SJSA1 (cell line): ENCODE measurements at regions not wholly inside any gene's neighbourhood (a gene's known extent, or its start where the extent isn't known, plus 50 kb on each side); places are given as distances from the start of the nearest gene placed in this dataset.
A peak's percentile ranks its signal among the peaks of the same experiment; 100 is the strongest.

Experiments used
- DNase-seq, 2 experiments: peaks; one replicate each; pipeline ENCODE4 v3.0.0-alpha.2; 2015 to 2020; ENCODE audit warnings: low spot score in 2 of 2, low read depth in 1 of 2
- H3K27ac ChIP-seq: fragments of 250-450 bp; sonication (Bioruptor Pico); 2 replicates; pipeline ENCODE4 v1.5.1; 2020; ENCODE audit warnings: mild to moderate bottlenecking, moderate library complexity
- H3K27me3 ChIP-seq: fragments of 250-450 bp; sonication (Bioruptor Pico); replicated peaks from 2 replicates; pipeline ENCODE4 v1.5.1; 2020; ENCODE audit warnings: mild to moderate bottlenecking, moderate library complexity
- H3K36me3 ChIP-seq: fragments of 250-450 bp; sonication (Bioruptor Pico); 2 replicates; pipeline ENCODE4 v1.5.1; 2020; ENCODE audit warnings: mild to moderate bottlenecking
- H3K4me1 ChIP-seq: fragments of 250-450 bp; sonication (Bioruptor Pico); replicated peaks from 2 replicates; pipeline ENCODE4 v1.6.1; 2021; ENCODE audit warnings: mild to moderate bottlenecking
- H3K4me3 ChIP-seq: fragments of 250-450 bp; sonication (Bioruptor Pico); 2 replicates; pipeline ENCODE4 v1.5.1; 2020; ENCODE audit warnings: mild to moderate bottlenecking
- H3K9me3 ChIP-seq: fragments of 250-450 bp; sonication (Bioruptor Pico); replicated peaks from 2 replicates; pipeline ENCODE4 v1.5.1; 2020; ENCODE audit warnings: mild to moderate bottlenecking

DNA sequence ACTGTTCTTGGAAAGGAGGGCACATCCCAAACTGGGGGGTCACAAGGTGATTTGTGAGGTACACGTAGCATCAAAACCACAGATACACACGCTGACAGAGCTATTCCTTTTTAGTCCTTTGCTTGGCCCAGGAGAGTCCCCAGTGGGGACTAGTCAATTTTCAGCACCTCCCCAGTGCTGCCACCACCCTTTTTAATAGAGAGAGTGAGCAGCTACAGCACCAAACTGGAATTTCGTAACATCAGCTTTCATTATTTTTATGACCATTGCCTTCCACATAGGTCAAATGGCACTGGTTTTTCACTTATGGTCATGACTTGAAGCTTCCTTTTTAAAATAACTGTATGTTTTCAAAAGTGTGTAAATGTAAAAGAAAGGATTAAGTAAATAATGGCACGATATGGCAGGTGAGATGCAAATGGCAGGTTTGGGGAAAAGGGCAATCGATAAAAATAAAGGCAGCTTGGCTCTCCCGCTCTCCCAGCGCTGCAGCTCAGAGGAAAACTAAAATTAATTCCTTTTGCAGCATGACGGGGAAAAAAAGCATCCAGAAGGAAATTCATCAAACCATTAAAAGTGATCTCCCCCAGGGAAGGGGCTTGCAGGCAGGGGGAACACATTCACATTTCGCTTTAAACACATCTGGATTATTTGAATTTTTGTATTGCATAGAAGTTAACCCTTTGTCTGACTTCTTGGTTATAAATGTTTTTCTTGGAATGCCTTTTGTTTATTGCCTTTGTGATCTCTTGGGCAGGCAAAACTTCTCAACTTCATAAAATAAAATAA is 95.2 kb downstream of the ANKRD60 start:
- H3K27me3 ChIP-seq: no peaks in the 10 kb centered on the region
- peak; percentile 10 to 12 for DNase-seq
- H3K36me3 ChIP-seq: no peaks in the 10 kb centered on the region
- H3K27ac ChIP-seq: peak overlapping the region; percentile 92; the same call in 1 of the 2 replicates
- H3K9me3 ChIP-seq: no peaks in the 10 kb centered on the region
- peaks cover 60% of the 10 kb centered on the region for H3K4me1 ChIP-seq
- H3K4me3 ChIP-seq: no peak overlapping the region

- Histone ChIP-seq H3K4me3 (peak overlapping the region; percentile 14), H3K36me3 (no peaks in the 10 kb centered on the region)
- DNase-seq: peak; percentile 86 to 91
Observed at GRCh38 chr20:58131551-58132142, 96.8 kb downstream of the ANKRD60 start.

GRCh38 chr20:58131151-58131550 is 97.3 kb downstream of the ANKRD60 start:
- no peaks in the 10 kb centered on the region for H3K36me3 ChIP-seq
- H3K27me3 ChIP-seq: no peaks in the 10 kb centered on the region
- DNase-seq: peak; percentile 70 to 75
- peak overlapping the region; percentile 14 for H3K4me3 ChIP-seq
- H3K9me3 ChIP-seq: peaks cover 2% of the 10 kb centered on the region; the same call in 1 of the 2 replicates
- H3K4me1 ChIP-seq: peaks cover 64% of the 10 kb centered on the region
- peak overlapping the region; percentile 92 for H3K27ac ChIP-seq

More at GRCh38 chr20:58131551-58132142, 96.8 kb downstream of the ANKRD60 start:
- peak overlapping the region; percentile 92 for H3K27ac ChIP-seq
- peaks cover 69% of the 10 kb centered on the region for H3K4me1 ChIP-seq
- H3K9me3 ChIP-seq: peaks cover 2% of the 10 kb centered on the region; the same call in 1 of the 2 replicates
- no peaks in the 10 kb centered on the region for H3K27me3 ChIP-seq

- Histone ChIP-seq H3K4me3 (no peak overlapping the region), H3K36me3 (no peaks in the 10 kb centered on the region), H3K4me1 (peaks cover 59% of the 10 kb centered on the region), H3K27me3 (no peaks in the 10 kb centered on the region), H3K9me3 (peaks cover 3% of the 10 kb centered on the region; the same call in 1 of the 2 replicates), H3K27ac (peak overlapping the region; percentile 92)
- peak in 1 of 2 experiments; percentile 19 for DNase-seq
Observed at GRCh38 chr20:58130581-58130980, 97.9 kb downstream of the ANKRD60 start.

GRCh38 chr20:58130156-58130555 is 98.3 kb downstream of the ANKRD60 start:
- Histone ChIP-seq H3K27ac (0 out of 2 replicates have a peak overlapping the region, but pooled peaks have one; percentile 92), H3K27me3 (no peaks in the 10 kb centered on the region), H3K4me3 (no peak overlapping the region), H3K36me3 (no peaks in the 10 kb centered on the region), H3K4me1 (peaks cover 54% of the 10 kb centered on the region), H3K9me3 (peaks cover 7% of the 10 kb centered on the region; the same call in 1 of the 2 replicates)
- DNase-seq: no peak

DNA sequence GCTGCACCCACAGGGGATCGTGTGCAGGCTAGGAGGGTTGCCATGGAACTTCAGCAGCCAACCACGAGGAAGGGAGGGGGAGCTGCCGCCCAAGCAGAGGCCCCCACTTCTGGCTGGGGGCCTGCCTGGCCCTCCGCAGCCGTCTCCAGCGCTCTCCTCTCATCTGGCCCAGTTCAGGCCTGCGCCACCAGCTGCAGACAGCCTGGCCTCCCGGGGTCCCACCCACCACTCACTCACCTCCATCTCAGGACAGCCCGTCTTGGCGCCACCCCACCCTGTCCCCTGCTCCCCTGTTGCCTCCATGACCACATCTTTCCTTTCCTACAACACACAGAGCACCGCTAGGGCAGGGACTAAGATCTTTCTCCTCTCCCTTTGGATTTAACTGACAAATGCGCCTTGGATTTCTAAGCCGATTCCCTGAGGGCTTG is 98.7 kb downstream of the ANKRD60 start:
- peak in 1 of 2 experiments; percentile 25 for DNase-seq

GRCh38 chr20:58128635-58129625 is 99.5 kb downstream of the ANKRD60 start:
- no peak overlapping the region for H3K4me3 ChIP-seq
- H3K9me3 ChIP-seq: peaks cover 7% of the 10 kb centered on the region; the same call in 1 of the 2 replicates
- no peaks in the 10 kb centered on the region for H3K36me3 ChIP-seq
- H3K27ac ChIP-seq: no peak overlapping the region
- peaks cover 49% of the 10 kb centered on the region for H3K4me1 ChIP-seq
- H3K27me3 ChIP-seq: no peaks in the 10 kb centered on the region
- peak in 1 of 2 experiments; percentile 30 for DNase-seq

More for the DNA sequence above, 98.7 kb downstream of the ANKRD60 start:
- Histone ChIP-seq H3K27me3 (no peaks in the 10 kb centered on the region), H3K4me3 (no peak overlapping the region), H3K27ac (no peak overlapping the region), H3K9me3 (peaks cover 7% of the 10 kb centered on the region; the same call in 1 of the 2 replicates), H3K36me3 (no peaks in the 10 kb centered on the region), H3K4me1 (peaks cover 50% of the 10 kb centered on the region)

- Histone ChIP-seq H3K4me1 (peaks cover 37% of the 10 kb centered on the region), H3K27me3 (no peaks in the 10 kb centered on the region), H3K36me3 (no peaks in the 10 kb centered on the region), H3K4me3 (no peak overlapping the region), H3K9me3 (peaks cover 7% of the 10 kb centered on the region; the same call in 1 of the 2 replicates), H3K27ac (no peak overlapping the region)
- DNase-seq: peak; percentile 63 to 80
Observed at GRCh38 chr20:58127701-58128111, 100.7 kb downstream of the ANKRD60 start.

DNA sequence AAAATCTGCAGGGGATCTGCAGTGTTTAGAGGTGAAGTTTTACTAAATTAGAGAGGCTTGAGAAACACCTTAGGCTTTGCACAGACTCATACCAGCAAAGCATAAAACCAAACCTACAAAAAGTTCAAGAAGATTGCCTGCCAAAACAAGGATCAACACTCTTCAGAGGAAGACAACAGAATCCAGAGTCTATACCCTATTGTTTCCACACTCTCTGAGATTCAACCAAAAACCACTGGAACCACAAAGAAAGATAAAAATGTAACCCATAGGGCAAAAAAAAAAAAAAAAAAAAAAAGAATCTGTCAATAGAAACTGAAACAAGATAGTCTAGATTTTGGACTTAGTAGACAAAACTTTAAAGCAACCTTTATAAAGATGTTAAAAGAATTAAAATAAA is 102.7 kb downstream of the ANKRD60 start:
- H3K36me3 ChIP-seq: no peaks in the 10 kb centered on the region
- no peak overlapping the region for H3K4me3 ChIP-seq
- H3K27me3 ChIP-seq: no peaks in the 10 kb centered on the region
- DNase-seq: no peak
- H3K27ac ChIP-seq: no peak overlapping the region
- H3K4me1 ChIP-seq: peaks cover 19% of the 10 kb centered on the region
- H3K9me3 ChIP-seq: peaks cover 7% of the 10 kb centered on the region; the same call in 1 of the 2 replicates

GRCh38 chr20:58117944-58118343 is 110.5 kb downstream of the ANKRD60 start:
- Histone ChIP-seq H3K27me3 (no peaks in the 10 kb centered on the region), H3K4me1 (no peaks in the 10 kb centered on the region), H3K36me3 (no peaks in the 10 kb centered on the region), H3K4me3 (no peak overlapping the region), H3K9me3 (no peaks in the 10 kb centered on the region), H3K27ac (no peak overlapping the region)
- no peak for DNase-seq

DNA sequence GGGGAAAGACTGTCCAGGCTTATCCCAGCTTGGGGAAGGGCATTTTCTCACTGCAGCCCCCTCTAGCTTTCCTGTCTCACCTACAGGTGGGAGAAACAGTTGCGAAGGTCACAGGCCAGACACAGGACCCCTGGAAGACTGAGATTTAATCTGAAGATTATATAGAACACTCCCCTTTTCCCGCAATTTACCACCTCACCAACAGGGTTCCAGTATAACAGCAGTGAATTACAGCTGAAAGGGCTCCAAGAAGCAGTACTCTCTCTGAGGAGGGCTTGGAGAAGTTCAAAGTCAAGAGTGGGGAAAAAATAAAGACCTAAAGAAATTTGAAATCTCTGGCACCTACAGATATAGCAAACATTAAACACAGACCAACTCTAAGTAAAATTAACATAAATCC is 111.9 kb downstream of the ANKRD60 start:
- H3K4me3 ChIP-seq: no peak overlapping the region
- H3K27ac ChIP-seq: no peak overlapping the region
- no peaks in the 10 kb centered on the region for H3K9me3 ChIP-seq
- H3K27me3 ChIP-seq: no peaks in the 10 kb centered on the region
- DNase-seq: peak in 1 of 2 experiments; percentile 17
- no peaks in the 10 kb centered on the region for H3K36me3 ChIP-seq
- H3K4me1 ChIP-seq: peaks cover 8% of the 10 kb centered on the region; the same call in 1 of the 2 replicates

DNA sequence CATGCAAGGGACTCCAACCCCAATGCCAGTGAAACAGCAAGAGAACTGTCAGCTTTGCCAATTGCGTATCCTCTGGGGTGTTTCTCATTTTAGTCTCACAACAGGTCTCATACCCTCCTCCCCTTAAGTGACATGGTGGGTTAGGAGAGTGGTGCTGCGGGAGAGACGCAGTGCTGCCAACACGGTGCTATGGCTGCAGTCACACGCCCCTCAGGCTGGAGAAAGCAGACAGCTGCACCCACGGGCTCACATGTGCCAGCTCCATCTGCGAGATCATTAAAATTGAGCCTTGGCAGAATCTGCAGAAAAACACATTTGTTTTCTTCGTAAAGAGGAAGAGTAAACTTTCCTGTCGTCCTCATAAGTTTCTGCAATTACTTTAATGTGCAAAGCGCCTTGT is 114.7 kb downstream of the ANKRD60 start:
- no peak for DNase-seq

More for the DNA sequence above, 114.7 kb downstream of the ANKRD60 start:
- Histone ChIP-seq H3K27me3 (no peaks in the 10 kb centered on the region), H3K36me3 (no peaks in the 10 kb centered on the region), H3K4me3 (no peak overlapping the region), H3K9me3 (peaks cover 4% of the 10 kb centered on the region; the same call in 1 of the 2 replicates), H3K27ac (no peak overlapping the region), H3K4me1 (peaks cover 17% of the 10 kb centered on the region; the same call in 1 of the 2 replicates)
